ENCODE measurements at regions not wholly inside any gene's neighbourhood (a gene's known extent, or its start where the extent isn't known, plus 50 kb on each side); places are given as distances from the start of the nearest gene placed in this dataset.

DNA sequence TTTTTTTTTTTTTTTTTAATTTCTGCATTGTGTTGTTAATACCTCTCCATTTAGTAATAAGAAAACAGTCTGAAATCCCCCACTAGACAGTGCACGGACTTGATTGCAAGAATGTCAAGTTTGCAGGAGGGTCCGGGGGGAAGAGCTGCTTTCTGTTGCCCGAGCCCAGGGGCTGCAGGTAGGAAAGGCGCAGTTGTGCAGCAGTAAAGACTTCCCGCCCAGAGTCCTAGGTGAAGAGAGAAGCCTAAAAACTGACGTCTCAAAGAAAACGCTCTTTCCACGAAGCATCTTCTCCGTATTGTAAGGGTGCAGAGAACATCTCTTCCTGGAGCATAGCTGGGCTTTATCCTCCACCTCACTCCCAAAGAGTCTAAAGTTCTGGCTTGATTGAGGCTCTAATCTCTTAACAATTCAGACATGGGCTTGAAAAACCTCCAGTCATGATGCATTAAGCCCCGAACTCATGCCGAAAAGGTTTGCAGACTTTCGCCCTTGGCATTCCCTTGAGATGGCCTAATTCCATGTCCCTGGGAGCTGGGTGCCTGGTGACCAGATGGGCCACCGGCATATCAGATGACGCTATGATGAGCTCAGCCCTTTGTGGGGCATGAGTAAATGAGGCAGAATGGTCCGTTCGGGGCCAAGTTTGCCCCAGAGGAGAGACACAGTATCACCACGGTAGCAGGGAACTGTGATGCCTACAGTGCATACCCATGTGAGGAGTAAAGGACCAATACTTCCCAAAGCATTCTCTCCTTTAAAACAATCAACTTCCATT is 436.2 kb upstream of the ZFHX3 start:
- TF ChIP-seq, protein P1, sequence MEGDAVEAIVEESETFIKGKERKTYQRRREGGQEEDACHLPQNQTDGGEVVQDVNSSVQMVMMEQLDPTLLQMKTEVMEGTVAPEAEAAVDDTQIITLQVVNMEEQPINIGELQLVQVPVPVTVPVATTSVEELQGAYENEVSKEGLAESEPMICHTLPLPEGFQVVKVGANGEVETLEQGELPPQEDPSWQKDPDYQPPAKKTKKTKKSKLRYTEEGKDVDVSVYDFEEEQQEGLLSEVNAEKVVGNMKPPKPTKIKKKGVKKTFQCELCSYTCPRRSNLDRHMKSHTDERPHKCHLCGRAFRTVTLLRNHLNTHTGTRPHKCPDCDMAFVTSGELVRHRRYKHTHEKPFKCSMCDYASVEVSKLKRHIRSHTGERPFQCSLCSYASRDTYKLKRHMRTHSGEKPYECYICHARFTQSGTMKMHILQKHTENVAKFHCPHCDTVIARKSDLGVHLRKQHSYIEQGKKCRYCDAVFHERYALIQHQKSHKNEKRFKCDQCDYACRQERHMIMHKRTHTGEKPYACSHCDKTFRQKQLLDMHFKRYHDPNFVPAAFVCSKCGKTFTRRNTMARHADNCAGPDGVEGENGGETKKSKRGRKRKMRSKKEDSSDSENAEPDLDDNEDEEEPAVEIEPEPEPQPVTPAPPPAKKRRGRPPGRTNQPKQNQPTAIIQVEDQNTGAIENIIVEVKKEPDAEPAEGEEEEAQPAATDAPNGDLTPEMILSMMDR (IDR thresholded peaks at IDR 0.05; ENCODE audit: low read depth, low read length, poor library complexity, severe bottlenecking): no peak
- no peak for TF ChIP-seq EZH2phosphoT487 (IDR thresholded peaks at IDR 0.05; ENCODE audit: borderline replicate concordance, low read length)

All from DOHH2 (cell line).